ENCODE measurements at regions not wholly inside any gene's neighbourhood (a gene's known extent, or its start where the extent isn't known, plus 50 kb on each side); places are given as distances from the start of the nearest gene placed in this dataset.
"Not testable (repeated sequence)": the region's sequence is repeated elsewhere in the genome, so short reads cannot be mapped to it uniquely, and the experiment has no call there.

DNA sequence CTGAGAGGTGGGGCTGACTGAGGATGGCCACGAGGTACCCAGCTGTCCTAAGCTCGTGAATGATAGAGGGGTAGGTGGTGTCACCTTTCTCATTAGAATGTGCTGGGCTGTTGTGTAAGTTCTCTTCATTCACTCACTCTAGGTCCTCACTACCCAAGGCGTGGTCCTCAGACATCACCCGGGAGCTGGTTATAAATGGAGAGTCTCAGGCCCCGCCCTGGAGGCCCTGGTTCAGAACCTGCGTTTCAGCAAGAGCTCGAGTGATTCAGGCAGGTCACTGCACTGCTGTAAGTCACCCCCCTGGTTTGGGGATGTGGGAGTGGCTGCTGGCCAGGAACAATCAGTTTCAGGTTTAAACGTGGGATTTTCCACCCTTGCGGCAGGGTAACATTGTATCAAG lies 139.8 kb downstream of the FOXL1 start:
- DNase-seq = no peak

DNA sequence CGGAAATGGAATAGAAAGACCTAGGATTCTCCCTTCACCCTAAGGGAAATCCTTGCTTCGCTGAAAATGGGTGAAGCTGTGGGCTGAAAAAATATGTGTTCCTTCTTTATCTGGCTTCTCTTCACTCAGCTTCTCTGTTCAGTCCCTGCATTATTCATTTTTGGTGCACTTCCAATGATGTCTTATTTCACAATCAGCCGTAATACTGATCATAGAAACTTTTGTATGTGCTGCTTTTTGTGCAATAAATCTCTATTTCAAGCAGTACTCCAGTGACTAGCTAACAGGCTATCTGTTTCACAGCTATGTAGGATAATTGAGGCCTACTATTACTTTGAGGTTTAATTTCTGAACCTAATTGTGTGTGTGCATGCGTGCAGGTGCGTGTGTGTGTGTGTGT lies 144.6 kb downstream of the FOXL1 start:
- no peak for DNase-seq

DNA sequence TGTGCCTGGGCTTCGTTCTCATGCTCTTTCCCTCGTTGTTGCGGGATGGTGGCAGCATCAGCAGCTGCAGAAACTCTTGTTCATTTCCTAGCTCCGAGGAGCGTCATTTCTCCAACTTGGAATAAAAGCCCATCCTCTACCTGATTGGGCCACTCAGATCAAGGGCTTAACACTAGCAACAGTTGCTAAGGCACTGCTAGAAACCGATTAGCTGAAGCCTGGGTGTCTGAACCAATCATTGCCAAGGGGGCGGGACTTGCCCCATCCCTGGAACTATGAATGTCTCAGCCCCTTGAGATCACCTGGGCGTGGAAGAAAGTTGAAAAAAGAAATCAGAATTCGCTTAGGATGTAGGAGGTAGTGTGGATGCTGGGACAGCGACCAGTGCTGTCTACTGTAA lies 145.3 kb downstream of the FOXL1 start:
- no peak for DNase-seq

DNA sequence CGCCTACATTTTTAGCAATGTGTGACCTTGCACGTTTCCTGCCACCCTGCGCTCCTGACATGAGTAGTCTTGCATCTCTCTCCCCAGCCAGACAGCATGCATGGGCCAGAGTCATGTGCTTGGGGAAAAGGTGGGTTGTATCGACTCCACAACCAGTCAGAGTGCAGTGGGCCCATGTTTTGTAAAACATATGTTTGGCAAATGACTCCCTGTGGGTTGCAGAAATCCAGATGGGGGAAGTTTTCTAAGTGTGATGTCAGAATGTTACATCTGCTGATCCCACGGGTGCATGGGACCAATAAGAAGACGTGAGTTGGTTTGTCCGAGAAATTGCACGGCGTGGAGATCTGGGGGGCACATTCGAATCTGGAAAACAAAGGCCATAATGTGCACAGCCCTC lies 147.1 kb downstream of the FOXL1 start:
- DNase-seq = no peak

DNA sequence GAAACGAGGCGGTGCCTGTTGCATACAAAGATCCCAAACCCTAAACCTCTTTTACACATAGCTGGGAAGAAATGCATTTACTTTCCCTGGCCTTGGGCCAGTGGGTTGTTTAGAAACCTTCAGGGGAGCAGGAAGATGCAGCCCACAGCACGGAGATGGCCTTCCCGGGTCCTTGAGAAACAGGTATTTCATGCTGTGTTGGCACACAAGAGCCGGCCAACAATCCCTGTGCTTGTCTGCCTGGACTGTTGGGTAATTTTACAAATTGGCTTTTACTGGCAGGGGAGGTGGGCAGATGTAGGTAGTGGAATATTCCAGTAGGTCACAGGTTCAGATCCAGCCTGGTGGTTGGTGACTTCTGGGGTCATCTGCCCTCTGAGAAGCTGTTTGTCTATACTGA lies 148.0 kb downstream of the FOXL1 start:
- no peak for DNase-seq

DNA sequence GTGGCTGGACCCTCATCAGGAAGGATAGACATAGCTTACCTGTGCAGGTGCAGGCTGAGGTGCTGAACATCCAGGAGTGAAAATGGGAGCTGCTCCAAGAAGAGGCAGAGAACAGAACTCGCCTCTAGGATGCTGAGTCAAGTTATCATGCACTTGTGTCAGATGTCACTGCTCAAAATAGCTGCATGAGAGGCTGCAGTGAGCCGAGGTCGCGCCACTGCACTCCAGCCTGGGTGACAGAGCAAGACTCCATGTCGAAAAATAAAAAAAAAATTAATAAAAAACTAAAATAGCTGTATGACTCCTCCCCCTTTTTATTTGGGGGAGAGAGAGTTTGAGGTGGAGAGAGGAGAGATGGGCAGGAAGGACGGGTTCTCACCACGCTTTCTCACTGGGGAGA lies 148.8 kb downstream of the FOXL1 start:
- no peak for DNase-seq

DNA sequence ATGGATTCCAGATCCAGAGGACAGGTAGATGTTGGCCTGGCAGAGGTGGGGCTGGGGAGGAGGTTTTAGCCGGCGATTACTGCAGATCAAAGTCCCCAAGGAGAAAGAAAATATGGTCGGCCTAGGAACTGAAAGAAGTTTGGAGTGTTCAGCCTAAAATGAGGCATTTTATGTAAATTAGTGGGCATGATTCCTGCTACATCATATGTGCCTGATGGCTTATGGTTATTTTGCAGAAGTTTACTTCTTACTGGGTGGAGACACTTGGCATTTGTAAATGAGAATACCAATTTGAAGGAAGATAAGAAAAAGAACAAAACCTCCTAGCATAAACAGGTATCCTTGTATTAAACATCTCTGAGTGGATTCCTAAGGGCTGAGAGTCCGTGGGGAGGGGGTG lies 149.3 kb downstream of the FOXL1 start:
- DNase-seq = no peak

DNA sequence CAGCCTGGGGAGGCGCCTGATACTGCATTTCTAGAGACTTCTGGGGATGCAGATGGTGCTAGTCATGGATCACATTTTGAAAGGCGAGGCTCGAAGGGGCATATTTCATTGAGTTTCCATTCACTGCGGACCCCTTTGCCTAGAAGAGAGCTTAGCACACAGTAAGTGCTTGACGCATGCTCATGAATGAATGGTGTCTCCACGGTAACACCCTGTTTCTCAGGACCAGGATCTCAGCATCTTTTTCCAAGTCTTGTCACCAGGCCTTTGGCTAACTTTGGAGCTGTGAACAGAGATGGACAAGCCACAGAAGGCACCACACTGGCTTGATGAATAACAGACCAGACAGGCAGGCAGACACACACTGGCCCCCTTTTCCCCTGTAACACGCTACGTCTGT lies 151.3 kb downstream of the FOXL1 start:
- DNase-seq = no peak

DNA sequence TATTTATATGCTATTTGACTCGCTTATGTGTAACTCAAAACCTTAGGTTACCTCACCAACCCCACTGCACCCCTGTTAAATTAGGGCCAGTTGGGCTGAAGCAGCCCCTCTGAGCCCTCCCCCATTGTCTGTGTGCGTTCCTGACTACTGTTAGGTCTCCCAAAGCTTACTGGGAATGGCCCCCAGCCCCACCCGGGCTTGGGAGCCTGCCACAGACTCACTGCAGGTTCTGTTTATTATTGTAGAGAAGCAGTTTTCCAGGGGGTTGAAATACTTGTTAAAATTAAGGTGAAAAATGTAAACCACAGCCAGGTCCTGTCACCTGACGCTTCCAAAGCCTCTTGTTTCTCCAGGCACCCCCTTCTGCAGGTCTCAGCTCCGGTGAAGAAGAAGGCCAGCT lies 151.7 kb downstream of the FOXL1 start:
- DNase-seq = no peak

DNA sequence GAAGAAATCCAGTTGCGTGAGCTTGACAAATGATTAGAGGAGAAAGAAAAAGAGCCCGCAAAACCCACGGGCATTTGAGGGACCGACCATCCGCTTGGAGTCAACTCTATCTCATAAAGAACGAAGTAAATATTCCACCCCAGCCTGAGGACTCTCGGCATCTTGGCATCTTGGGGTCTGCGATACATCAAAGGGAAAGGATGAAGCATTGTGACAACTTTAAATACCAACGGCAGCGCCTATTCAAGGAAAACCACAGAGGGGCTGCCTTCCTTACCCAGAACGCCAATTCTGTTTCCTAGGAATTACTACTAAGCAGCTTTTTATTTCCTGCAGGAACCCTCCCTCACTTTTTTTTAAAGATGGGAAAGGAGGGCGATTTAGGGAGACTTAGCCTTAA lies 152.2 kb downstream of the FOXL1 start:
- no peak for DNase-seq

DNA sequence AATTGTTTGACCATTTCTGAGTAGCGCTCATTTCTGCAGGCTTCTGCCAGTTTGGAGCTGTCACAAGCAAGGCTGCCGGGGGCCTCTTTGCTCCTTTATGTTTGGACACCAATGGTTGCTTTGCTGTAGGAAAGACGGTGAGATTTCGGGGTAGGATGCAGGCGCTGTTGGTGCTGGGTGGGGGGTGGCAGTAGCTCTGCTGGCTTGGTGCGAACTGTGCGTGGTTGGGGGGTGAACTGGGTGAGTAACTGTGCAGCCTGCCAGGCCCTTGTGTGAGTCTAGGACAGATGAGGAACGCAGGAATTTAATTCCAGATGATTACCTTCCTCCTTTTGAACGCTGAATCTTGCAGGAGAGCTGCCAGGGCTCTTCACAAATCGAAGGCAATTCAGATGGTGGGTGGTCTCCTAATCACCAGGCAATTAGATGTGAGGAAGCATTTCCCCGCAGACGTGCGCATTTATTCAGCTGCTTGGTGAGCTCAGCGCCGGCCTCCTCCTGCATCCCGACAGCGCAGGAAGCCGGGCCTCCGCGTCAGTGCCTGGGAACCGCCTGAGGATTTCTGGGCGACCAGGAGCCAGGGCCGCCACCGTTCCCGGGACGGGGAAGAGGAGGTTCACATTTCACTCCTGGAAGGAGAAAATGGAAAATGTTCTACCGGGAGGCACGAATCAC lies 154.4 kb downstream of the FOXL1 start:
- DNase-seq = no peak

DNA sequence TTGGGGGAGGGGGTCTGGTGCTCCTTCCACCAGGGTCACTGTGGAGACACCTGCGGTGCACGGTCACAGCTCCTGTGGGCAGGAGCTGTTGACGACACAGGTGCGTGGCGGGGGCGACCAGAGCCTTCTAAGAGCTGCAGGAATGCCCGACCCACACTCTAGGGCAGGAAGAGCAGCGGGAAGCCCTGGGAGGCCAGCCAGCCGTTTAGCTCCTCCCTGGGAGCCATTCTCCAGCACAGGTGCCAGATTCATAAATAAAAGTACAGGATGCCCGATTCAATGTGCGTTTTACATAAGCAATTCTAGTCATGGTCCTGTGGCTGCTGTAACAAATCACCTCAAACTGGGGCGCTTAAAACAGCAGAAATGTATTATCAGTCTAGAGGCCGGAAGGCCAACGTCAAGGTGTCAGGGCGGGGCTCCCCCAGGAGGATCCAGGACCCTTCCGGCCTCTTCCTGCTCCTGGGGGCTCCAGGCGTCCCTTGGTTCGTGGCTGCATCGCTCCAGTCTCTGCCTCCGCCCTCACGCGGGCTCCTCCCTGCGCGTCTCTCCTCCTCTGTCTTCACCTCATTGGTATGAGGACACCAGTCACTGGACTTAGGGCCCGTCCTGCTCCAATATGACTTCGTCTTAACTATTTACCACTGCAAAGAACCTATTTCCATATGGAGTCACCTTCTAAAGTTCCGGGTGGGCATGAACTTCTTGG lies 155.4 kb downstream of the FOXL1 start:
- DNase-seq = no peak

DNA sequence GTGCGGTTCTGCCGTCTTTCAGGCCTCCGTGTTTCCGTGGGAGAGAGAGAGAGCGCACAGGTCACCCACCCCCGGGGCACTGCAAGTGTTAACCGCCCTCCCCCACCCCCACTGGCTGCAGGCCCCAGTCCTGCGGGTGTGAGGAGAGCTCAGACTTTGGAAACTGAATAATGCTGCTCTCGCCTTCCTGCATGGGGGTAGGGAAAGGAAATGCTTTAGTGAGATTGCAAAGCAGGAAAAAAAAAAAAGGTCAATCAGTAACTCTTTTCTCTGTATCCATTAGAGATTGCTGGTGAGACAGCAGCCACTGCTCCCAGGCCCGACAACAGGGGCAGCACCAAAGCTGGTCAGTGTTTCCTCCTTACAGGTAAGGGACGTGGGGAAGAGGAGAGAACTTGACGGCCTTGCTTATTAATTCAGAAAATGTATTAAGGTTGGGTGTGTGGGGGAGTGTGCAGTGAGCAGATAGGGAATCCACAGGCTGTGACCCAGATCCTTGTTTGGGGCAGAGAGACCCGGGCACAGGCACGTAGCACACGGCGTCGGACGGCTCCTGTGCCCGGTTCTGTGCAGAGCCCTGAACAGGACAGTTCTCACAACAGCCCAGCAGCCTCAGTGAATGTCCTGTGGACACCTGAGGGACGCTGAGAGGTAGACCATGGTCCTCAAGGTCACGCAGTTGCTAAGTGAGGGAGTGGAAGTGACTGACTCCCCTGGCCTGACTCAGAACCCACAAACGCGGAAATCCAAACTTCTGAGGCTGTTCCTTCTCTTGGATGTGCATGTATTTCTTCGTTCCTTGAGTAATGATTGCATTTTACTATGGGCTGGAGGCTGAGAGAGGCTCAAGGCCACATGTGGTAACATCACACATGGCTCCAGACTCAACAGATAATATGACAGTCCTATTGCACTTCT lies 156.5 kb downstream of the FOXL1 start:
- no peak for DNase-seq

DNA sequence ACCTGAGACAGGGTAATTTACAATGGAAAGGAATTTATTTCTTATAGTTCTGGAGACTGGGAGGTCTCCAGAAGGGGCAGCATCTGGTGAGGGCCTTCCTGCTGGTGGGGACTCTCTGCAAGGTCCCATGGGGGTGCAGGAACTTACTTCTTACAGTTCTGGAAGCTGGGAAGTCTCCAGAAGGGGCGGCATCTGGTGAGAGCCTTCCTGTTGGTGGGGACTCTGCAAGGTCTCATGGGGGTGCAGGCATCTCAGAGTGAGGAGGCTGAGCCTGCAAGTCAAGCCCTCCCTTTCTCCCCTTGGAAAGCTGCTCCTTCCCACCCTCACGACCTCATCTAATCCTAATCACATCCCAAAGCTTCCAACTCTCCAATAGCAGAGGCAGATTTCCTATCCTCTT lies 157.4 kb downstream of the FOXL1 start:
- no peak for DNase-seq

DNA sequence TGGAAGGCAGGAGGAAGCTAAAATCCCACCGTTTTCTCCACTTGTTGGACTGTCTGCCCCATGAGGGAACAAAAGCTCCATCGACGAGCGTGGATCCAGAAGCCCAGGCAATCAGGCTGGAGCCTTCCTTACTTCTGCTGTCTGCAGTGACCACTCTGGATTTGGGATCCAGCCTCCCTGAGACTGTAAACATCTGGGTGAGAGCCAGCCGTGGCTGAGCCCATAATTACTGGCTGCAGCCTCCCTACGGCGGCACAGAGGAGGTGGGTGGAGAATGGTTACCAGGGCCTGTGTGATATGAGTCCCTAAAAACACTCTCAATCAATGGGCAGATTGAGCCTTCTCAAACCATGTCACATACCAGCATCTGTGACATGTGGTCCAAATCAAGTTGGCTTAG lies 158.2 kb downstream of the FOXL1 start:
- no peak for DNase-seq

DNA sequence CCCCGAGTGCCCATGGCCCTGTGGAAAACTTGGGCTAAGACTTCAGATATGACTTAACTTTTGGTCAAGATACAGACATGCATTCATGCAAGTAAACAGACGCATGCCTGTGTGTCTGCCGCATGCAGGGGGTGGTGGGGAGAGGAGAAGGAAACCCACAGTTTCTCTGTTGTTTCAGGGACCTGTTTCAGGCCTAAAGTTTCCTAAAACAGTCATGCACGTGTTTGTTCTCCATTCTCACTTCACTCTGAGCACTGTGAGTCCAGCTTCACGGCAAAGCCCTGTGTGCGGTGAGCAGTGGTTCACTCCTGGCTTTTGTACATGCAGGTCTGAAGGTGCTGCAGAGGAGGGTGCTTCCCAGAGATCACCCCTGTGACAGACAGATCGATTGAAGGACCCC lies 158.7 kb downstream of the FOXL1 start:
- no peak for DNase-seq

DNA sequence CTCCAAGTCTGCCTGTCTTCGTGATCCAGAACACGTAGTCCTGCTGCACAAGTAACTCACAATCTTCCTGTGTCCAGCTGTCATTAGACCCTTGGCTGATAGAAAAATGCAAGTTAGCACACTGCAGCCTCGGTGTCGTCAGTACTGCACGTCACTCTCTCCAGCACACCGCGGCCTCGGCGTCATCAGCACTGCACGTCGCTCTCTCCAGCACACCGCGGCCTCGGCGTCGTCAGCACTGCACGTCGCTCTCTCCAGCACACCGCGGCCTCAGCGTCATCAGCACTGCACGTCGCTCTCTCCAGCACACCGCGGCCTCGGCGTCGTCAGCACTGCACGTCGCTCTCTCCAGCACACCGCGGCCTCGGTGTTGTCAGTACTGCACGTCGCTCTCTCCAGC lies 160.0 kb downstream of the FOXL1 start:
- not testable (repeated sequence) for DNase-seq

DNA sequence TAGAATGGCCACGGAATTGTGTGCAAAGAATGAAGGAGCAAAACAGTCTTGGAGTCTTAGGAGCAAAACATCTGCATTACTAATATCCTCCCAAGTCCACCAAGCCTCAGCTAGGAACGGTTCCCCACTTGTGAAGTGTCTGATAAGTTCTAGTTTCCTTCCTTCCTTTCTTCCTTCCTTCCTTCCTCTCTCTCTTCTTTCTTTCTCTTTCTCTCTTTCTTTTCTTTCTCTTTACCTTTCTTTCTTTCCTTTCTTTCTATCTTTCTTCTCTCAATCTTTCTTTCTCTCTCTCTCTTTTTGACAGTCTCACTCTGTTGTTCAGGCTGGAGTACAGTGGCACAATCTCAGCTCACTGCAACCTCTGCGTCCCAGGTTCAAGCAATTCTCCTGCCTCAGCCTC lies 160.8 kb downstream of the FOXL1 start:
- no peak for DNase-seq

DNA sequence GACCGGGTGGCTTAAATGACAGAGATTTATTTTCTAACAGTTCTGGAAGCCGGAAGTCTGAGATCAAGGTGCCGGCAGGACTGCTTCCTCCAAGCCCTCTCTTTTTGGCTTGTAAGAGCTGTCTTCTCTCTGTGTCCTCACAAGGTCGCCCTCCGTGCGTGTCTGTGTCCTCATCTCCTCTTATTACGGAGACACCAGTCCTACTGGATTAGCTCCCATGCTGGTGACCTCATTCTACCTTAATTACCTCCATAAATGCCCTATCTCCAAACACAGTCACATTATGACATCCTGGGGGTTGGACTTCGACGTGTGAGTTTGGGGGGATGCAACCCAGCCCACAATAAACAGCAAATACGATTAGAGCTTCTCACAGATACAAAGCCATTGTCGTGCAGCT lies 161.5 kb downstream of the FOXL1 start:
- DNase-seq = no peak

DNA sequence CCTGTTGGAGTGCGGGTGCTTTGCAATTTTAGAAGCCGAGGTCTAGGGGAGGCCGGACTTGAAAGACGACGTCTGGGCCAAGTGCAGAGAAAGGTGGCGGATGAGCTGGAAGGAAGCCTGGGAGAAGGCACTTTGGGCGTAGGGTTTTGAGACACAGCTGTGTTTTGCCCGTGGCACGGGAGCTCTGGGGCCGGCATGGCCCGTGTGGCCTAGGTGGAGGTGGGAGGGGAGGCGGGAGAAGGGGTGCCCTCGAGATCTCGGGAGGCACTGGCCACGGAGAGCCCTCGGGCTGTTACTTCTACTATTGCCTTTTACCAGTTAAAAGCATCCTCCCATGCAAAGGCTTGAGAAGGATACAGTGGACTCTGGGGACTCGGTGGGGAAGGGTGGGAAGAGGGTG lies 161.9 kb downstream of the FOXL1 start:
- no peak for DNase-seq

DNA sequence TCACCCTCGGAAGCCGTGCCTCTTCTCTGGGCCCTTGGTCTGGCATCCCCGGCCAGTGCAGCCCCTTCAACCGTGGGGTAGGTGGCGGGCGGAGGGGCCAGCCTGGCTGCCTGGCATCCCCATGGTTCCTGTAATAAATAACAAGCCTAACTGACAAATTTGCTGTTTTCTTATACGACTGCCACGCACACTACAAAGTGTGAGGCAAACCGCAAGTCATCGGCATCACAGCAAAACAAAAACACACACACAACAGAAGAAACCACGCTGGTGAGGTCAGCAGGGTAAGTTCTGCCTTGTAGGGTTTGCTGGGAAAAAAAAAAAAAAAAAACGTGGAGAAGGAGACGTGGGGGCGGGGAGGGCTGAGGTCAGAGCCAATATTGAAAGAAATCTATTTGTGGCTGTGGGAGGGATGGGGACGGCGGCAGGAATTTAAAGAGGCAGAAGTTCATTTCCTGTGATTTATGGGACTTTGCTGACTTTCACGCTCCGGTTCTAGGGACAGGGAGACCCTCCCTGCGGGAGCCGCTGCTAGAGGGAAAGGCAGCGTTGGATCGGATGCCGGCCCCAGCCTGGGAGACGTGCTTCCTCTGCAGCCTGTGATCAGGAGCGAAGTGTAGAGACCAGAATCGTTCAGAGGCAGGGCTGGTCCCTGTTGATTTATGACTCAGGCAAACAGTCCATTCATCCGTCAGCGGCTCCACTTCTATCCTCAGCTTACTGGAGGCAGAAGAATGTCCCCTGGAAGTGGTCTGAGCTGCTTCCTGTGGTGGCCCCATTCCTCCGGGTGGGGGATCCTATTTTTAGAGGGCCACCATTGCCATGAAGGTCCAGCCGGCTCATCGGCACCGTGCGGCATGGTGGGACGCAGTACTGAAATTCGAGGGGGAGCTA lies 162.8 kb downstream of the FOXL1 start:
- no peak for DNase-seq

DNA sequence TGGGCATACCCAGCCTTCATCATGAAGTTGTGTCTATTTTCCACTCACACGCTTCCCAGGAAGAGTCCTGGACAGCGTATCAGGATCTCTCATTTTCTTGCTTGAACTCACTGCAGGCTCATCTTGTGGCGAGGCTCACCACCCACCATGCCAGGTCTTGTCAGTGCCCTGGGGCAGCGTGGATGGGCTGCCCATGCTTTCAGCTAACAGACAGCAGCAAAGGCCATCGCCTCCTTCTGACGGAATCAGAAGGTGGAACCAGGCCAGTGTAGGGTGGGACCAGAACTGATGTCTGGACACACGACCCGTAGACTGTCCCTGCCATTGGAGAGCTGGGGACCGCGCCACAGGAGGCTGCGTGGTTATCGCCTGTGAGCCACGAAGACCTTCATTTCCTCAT lies 169.4 kb downstream of the FOXL1 start:
- DNase-seq = no peak

DNA sequence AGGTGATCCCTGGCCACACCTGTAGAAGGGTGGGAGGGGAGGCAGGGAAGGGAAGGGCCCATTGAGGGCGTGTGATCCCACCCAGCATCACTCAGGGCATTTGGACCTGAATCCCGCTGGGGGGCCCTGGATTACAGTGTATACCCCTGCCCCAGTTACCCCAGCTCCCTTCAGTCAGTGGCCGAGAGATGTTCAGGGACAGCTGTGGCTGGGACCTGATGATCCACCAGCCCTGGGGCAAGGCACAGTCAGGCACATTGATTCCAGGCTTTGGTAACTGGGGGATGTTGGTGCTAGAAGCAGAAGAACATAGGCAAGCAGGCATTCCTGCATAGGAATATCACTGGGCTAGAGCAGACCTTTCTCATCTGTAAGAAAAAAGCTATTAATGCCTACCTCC lies 170.3 kb downstream of the FOXL1 start:
- DNase-seq = no peak

Data from NCI-H1105 (cell line).